GM23338 (cell line): ENCODE measurements at regions not wholly inside any gene's neighbourhood (a gene's known extent, or its start where the extent isn't known, plus 50 kb on each side); places are given as distances from the start of the nearest gene placed in this dataset.

ENCODE experiments used
- ATAC-seq: fragments of 200-7000 bp; cut with Tn5 transposase; 3 replicates; pipeline ENCODE4 v1.9.1; 2020
- DNase-seq: peaks from one replicate; pipeline ENCODE4 v3.0.0-alpha.2; 2015; ENCODE audit warnings: low spot score
- H2AFZ ChIP-seq: fragments of 200-600 bp; sonication (generic); 2 replicates; pipeline ENCODE4 v1.8.0; 2016; ENCODE audit warnings: antibody characterized with exemption, mild to moderate bottlenecking, moderate library complexity
- H3F3A ChIP-seq: fragments of 200-600 bp; sonication (generic); replicated peaks from 2 replicates; pipeline ENCODE4 v1.8.0; 2017; ENCODE audit warnings: antibody characterized with exemption, mixed run types, low read depth
- H3K27ac ChIP-seq: fragments of 200-600 bp; sonication (generic); 2 replicates; pipeline ENCODE4 v1.6.1; 2016; ENCODE audit warnings: low read depth
- H3K27me3 ChIP-seq: fragments of 200-600 bp; sonication (generic); 2 replicates; pipeline ENCODE4 v1.8.0; 2016; ENCODE audit warnings: mild to moderate bottlenecking, mixed run types, moderate library complexity; ENCODE audit not compliant: insufficient read depth
- H3K36me3 ChIP-seq: fragments of 200-600 bp; sonication (generic); 2 replicates; pipeline ENCODE4 v1.8.0; 2016; ENCODE audit warnings: mild to moderate bottlenecking; ENCODE audit not compliant: insufficient read depth
- H3K4me1 ChIP-seq: fragments of 200-600 bp; sonication (generic); 2 replicates; pipeline ENCODE4 v1.8.0; 2016; ENCODE audit warnings: mild to moderate bottlenecking, moderate library complexity; ENCODE audit not compliant: insufficient read depth
- H3K4me2 ChIP-seq: fragments of 200-600 bp; sonication (generic); 2 replicates; pipeline ENCODE4 v1.7.1; 2017; ENCODE audit warnings: mixed run types
- H3K4me3 ChIP-seq: fragments of 200-600 bp; sonication (generic); 2 replicates; pipeline ENCODE4 v1.6.1; 2016; ENCODE audit warnings: mixed run types
- H3K79me2 ChIP-seq: fragments of 200-600 bp; sonication (generic); replicated peaks from 2 replicates; pipeline ENCODE4 v1.8.0; 2017; ENCODE audit warnings: mild to moderate bottlenecking; ENCODE audit not compliant: insufficient read depth
- H3K9me2 ChIP-seq: fragments of 200-600 bp; sonication (generic); 2 replicates; pipeline ENCODE4 v1.8.0; 2017; ENCODE audit not compliant: insufficient read depth
- H4K20me1 ChIP-seq: fragments of 200-600 bp; sonication (generic); replicated peaks from 2 replicates; pipeline ENCODE4 v1.8.0; 2017; ENCODE audit warnings: mild to moderate bottlenecking; ENCODE audit not compliant: insufficient read depth
- H3K27ac Mint-ChIP-seq: 2 replicates; pipeline ENCODE4 v1.8.0; 2020; ENCODE audit warnings: inconsistent platforms, mild to moderate bottlenecking, moderate library complexity, mixed read lengths
- H3K27me3 Mint-ChIP-seq: 3 replicates; pipeline ENCODE4 v1.8.0; 2022; ENCODE audit warnings: low read depth, mild to moderate bottlenecking, moderate library complexity, mixed read lengths, inconsistent platforms; ENCODE audit not compliant: insufficient read depth, poor library complexity
- H3K36me3 Mint-ChIP-seq: 3 replicates; pipeline ENCODE4 v1.8.0; 2021; ENCODE audit warnings: low read depth, mild to moderate bottlenecking, inconsistent platforms, moderate library complexity, mixed read lengths
- H3K4me1 Mint-ChIP-seq: 3 replicates; pipeline ENCODE4 v1.8.0; 2020; ENCODE audit warnings: mild to moderate bottlenecking, inconsistent platforms, mixed read lengths
- H3K4me3 Mint-ChIP-seq: 3 replicates; pipeline ENCODE4 v1.8.0; 2021; ENCODE audit warnings: moderate library complexity, mild to moderate bottlenecking, inconsistent platforms, mixed read lengths
- H3K9me3 Mint-ChIP-seq: 3 replicates; pipeline ENCODE4 v1.8.0; 2020; ENCODE audit warnings: moderate library complexity, mild to moderate bottlenecking, inconsistent platforms, mixed read lengths
- CREB1 ChIP-seq: fragments of 250-450 bp; sonication (Bioruptor Pico); IDR thresholded peaks from 2 replicates; pipeline ENCODE4 v1.5.0; 2020; ENCODE audit warnings: low read depth, mild to moderate bottlenecking, moderate library complexity
- POLR2AphosphoS5 ChIP-seq: IDR thresholded peaks from 2 replicates; pipeline ENCODE4 v1.6.1; 2016; ENCODE audit warnings: antibody characterized with exemption, low read depth
- ZNF114 ChIP-seq: fragments of 250-450 bp; sonication (Bioruptor Pico); IDR thresholded peaks from 2 replicates; pipeline ENCODE4 v1.5.0; 2020; ENCODE audit warnings: mild to moderate bottlenecking, moderate library complexity
- TF ChIP-seq, protein P1 (sequence below): fragments of 250-450 bp; sonication (Bioruptor Pico); IDR thresholded peaks from 2 replicates; pipeline ENCODE4 v1.5.0; 2020; ENCODE audit warnings: mild to moderate bottlenecking, moderate library complexity
- TF ChIP-seq, protein P2 (sequence below): IDR thresholded peaks from 2 replicates; pipeline ENCODE4 v1.6.1; 2016; ENCODE audit warnings: antibody characterized with exemption
- TF ChIP-seq, protein P3 (sequence below): IDR thresholded peaks from one replicate; pipeline ENCODE4 v1.6.1; 2018; ENCODE audit warnings: antibody characterized with exemption; ENCODE audit not compliant: unreplicated experiment

DNA sequence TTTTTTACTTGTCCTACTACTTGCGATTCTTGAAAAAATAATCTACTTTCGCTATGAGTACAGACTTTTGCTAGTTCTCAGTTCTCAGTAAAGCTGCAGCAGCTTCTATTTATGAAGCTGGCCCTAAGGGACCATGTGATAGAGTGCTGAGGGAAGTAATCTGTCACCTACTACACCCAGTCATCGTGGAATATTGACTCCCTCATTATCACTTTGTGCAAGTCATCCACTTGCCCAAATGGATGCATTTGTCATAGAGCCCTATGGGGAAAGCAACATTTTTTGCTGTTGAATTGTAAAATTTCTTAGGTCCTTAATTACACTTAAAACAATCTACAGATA lies 1919.8 kb downstream of the SUCLG1 start:
- no peaks in the 10 kb centered on the region for H3K4me1 ChIP-seq
- no peaks in the 10 kb centered on the region for H3F3A ChIP-seq
- no peaks in the 10 kb centered on the region for H3K27me3 ChIP-seq
- H3K27me3 Mint-ChIP-seq = no peaks in the 10 kb centered on the region
- no peaks in the 10 kb centered on the region for H4K20me1 ChIP-seq
- H3K9me3 Mint-ChIP-seq = no peaks in the 10 kb centered on the region
- H3K4me1 Mint-ChIP-seq = no peaks in the 10 kb centered on the region; the same call in 2 of the 3 replicates
- no peak overlapping the region for H3K27ac Mint-ChIP-seq
- no peak overlapping the region for H3K4me3 ChIP-seq
- 0 out of 2 replicates have a peak overlapping the region, but pooled peaks have one; percentile 44 for H2AFZ ChIP-seq
- ATAC-seq (no peak), DNase-seq (no peak)
- peaks cover 3% of the 10 kb centered on the region; the same call in 1 of the 2 replicates for H3K9me2 ChIP-seq
- TF ChIP-seq POLR2AphosphoS5 = no peak
- TF ChIP-seq, protein P1, sequence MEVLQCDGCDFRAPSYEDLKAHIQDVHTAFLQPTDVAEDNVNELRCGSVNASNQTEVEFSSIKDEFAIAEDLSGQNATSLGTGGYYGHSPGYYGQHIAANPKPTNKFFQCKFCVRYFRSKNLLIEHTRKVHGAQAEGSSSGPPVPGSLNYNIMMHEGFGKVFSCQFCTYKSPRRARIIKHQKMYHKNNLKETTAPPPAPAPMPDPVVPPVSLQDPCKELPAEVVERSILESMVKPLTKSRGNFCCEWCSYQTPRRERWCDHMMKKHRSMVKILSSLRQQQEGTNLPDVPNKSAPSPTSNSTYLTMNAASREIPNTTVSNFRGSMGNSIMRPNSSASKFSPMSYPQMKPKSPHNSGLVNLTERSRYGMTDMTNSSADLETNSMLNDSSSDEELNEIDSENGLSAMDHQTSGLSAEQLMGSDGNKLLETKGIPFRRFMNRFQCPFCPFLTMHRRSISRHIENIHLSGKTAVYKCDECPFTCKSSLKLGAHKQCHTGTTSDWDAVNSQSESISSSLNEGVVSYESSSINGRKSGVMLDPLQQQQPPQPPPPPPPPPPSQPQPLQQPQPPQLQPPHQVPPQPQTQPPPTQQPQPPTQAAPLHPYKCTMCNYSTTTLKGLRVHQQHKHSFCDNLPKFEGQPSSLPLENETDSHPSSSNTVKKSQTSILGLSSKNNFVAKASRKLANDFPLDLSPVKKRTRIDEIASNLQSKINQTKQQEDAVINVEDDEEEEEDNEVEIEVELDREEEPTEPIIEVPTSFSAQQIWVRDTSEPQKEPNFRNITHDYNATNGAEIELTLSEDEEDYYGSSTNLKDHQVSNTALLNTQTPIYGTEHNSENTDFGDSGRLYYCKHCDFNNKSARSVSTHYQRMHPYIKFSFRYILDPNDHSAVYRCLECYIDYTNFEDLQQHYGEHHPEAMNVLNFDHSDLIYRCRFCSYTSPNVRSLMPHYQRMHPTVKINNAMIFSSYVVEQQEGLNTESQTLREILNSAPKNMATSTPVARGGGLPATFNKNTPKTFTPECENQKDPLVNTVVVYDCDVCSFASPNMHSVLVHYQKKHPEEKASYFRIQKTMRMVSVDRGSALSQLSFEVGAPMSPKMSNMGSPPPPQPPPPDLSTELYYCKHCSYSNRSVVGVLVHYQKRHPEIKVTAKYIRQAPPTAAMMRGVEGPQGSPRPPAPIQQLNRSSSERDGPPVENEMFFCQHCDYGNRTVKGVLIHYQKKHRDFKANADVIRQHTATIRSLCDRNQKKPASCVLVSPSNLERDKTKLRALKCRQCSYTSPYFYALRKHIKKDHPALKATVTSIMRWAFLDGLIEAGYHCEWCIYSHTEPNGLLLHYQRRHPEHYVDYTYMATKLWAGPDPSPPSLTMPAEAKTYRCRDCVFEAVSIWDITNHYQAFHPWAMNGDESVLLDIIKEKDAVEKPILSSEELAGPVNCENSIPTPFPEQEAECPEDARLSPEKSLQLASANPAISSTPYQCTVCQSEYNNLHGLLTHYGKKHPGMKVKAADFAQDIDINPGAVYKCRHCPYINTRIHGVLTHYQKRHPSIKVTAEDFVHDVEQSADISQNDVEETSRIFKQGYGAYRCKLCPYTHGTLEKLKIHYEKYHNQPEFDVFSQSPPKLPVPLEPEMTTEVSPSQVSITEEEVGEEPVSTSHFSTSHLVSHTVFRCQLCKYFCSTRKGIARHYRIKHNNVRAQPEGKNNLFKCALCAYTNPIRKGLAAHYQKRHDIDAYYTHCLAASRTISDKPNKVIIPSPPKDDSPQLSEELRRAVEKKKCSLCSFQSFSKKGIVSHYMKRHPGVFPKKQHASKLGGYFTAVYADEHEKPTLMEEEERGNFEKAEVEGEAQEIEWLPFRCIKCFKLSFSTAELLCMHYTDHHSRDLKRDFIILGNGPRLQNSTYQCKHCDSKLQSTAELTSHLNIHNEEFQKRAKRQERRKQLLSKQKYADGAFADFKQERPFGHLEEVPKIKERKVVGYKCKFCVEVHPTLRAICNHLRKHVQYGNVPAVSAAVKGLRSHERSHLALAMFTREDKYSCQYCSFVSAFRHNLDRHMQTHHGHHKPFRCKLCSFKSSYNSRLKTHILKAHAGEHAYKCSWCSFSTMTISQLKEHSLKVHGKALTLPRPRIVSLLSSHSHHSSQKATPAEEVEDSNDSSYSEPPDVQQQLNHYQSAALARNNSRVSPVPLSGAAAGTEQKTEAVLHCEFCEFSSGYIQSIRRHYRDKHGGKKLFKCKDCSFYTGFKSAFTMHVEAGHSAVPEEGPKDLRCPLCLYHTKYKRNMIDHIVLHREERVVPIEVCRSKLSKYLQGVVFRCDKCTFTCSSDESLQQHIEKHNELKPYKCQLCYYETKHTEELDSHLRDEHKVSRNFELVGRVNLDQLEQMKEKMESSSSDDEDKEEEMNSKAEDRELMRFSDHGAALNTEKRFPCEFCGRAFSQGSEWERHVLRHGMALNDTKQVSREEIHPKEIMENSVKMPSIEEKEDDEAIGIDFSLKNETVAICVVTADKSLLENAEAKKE (CRISPR knock-in tag) = no peak
- no peak for TF ChIP-seq CREB1 (CRISPR knock-in tag)
- no peaks in the 10 kb centered on the region for H3K79me2 ChIP-seq
- H3K27ac ChIP-seq = no peak overlapping the region
- H3K4me2 ChIP-seq = no peak overlapping the region
- no peaks in the 10 kb centered on the region for H3K36me3 Mint-ChIP-seq
- H3K4me3 Mint-ChIP-seq = no peak overlapping the region
- H3K36me3 ChIP-seq = no peaks in the 10 kb centered on the region

DNA sequence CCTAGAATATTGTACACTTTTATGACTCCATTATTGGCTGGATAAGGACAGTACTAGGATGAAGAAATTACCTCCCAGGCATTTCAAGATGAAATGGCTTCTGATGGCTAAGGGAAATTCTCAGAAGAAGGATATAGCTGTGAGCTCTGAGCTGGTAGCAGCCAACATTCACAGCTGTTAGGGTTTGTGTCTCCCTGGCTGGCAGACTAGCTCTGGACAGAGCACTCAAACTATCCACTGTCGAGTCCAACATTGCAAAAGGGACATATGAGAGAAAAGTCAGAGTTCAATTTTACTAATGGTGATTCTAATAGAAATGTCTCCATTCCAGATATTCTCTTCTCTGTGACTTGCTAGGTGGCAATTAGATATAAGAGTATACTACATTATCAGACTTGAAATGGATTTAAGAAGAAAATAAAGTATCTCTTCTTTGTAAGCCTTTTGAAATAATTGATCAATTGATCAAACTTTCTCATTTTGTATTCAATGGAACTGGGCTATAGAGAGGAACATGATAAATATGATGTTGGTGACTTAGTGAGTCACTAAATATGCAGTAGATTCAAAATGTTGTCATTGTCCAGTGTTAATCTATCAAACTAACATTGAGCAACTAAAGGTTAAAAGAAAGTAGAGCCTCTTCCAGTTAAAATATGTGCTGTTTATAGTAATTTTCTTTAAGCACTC lies 1920.3 kb downstream of the SUCLG1 start:
- H2AFZ ChIP-seq = 0 out of 2 replicates have a peak overlapping the region, but pooled peaks have one; percentile 44
- H3F3A ChIP-seq = no peaks in the 10 kb centered on the region
- Mint-ChIP-seq H3K4me1 (no peaks in the 10 kb centered on the region; the same call in 2 of the 3 replicates), H3K4me3 (no peak overlapping the region), H3K36me3 (no peaks in the 10 kb centered on the region), H3K27me3 (no peaks in the 10 kb centered on the region), H3K9me3 (no peaks in the 10 kb centered on the region), H3K27ac (no peak overlapping the region)
- H3K79me2 ChIP-seq = no peaks in the 10 kb centered on the region
- no peaks in the 10 kb centered on the region for H3K36me3 ChIP-seq
- no peak overlapping the region for H3K27ac ChIP-seq
- peaks cover 3% of the 10 kb centered on the region; the same call in 1 of the 2 replicates for H3K9me2 ChIP-seq
- no peak for ATAC-seq
- no peak for DNase-seq
- H3K4me3 ChIP-seq = no peak overlapping the region
- no peaks in the 10 kb centered on the region for H4K20me1 ChIP-seq
- H3K4me2 ChIP-seq = no peak overlapping the region
- no peaks in the 10 kb centered on the region for H3K4me1 ChIP-seq
- H3K27me3 ChIP-seq = no peaks in the 10 kb centered on the region
- TF ChIP-seq, protein P2, sequence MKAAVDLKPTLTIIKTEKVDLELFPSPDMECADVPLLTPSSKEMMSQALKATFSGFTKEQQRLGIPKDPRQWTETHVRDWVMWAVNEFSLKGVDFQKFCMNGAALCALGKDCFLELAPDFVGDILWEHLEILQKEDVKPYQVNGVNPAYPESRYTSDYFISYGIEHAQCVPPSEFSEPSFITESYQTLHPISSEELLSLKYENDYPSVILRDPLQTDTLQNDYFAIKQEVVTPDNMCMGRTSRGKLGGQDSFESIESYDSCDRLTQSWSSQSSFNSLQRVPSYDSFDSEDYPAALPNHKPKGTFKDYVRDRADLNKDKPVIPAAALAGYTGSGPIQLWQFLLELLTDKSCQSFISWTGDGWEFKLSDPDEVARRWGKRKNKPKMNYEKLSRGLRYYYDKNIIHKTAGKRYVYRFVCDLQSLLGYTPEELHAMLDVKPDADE = no peak
- TF ChIP-seq, protein P3, sequence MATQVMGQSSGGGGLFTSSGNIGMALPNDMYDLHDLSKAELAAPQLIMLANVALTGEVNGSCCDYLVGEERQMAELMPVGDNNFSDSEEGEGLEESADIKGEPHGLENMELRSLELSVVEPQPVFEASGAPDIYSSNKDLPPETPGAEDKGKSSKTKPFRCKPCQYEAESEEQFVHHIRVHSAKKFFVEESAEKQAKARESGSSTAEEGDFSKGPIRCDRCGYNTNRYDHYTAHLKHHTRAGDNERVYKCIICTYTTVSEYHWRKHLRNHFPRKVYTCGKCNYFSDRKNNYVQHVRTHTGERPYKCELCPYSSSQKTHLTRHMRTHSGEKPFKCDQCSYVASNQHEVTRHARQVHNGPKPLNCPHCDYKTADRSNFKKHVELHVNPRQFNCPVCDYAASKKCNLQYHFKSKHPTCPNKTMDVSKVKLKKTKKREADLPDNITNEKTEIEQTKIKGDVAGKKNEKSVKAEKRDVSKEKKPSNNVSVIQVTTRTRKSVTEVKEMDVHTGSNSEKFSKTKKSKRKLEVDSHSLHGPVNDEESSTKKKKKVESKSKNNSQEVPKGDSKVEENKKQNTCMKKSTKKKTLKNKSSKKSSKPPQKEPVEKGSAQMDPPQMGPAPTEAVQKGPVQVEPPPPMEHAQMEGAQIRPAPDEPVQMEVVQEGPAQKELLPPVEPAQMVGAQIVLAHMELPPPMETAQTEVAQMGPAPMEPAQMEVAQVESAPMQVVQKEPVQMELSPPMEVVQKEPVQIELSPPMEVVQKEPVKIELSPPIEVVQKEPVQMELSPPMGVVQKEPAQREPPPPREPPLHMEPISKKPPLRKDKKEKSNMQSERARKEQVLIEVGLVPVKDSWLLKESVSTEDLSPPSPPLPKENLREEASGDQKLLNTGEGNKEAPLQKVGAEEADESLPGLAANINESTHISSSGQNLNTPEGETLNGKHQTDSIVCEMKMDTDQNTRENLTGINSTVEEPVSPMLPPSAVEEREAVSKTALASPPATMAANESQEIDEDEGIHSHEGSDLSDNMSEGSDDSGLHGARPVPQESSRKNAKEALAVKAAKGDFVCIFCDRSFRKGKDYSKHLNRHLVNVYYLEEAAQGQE = no peak
- no peak for TF ChIP-seq ZNF114 (CRISPR knock-in tag)
